ENCODE measurements at regions not wholly inside any gene's neighbourhood (a gene's known extent, or its start where the extent isn't known, plus 50 kb on each side); places are given as distances from the start of the nearest gene placed in this dataset.

GRCh38 chr10:108639010-108639409, 1284.3 kb downstream of the XPNPEP1 start:
- DNase-seq (ENCODE audit: low read depth, low spot score), result no peak
- H3K27ac ChIP-seq, result no peak overlapping the region
- H3K9ac ChIP-seq (ENCODE audit: insufficient read length), result no peak overlapping the region
- no peak overlapping the region for H3K4me3 ChIP-seq
- no peaks in the 10 kb centered on the region for H3K36me3 ChIP-seq (ENCODE audit: insufficient read depth, low read length)
- no peaks in the 10 kb centered on the region for H3K9me3 ChIP-seq (ENCODE audit: low read depth, low read length)
- no peak for TF ChIP-seq POLR2AphosphoS5 (IDR thresholded peaks at IDR 0.05; ENCODE audit: borderline replicate concordance, low read depth, low read length)
- TF ChIP-seq FOXP2 (optimal IDR thresholded peaks at IDR 0.05; ENCODE audit: control extremely low read depth, extremely low read length, insufficient read depth), result no peak
- no peak for TF ChIP-seq EZH2 (IDR thresholded peaks at IDR 0.05)

GRCh38 chr10:108638225-108638624, 1285.1 kb downstream of the XPNPEP1 start:
- TF ChIP-seq EZH2 (IDR thresholded peaks at IDR 0.05) (no peak), POLR2AphosphoS5 (IDR thresholded peaks at IDR 0.05; ENCODE audit: borderline replicate concordance, low read depth, low read length) (no peak), FOXP2 (optimal IDR thresholded peaks at IDR 0.05; ENCODE audit: control extremely low read depth, extremely low read length, insufficient read depth) (no peak)
- Histone ChIP-seq H3K36me3 (ENCODE audit: insufficient read depth, low read length) (no peaks in the 10 kb centered on the region), H3K9me3 (ENCODE audit: low read depth, low read length) (no peaks in the 10 kb centered on the region), H3K9ac (ENCODE audit: insufficient read length) (no peak overlapping the region), H3K4me3 (no peak overlapping the region), H3K27ac (no peak overlapping the region)
- no peak for DNase-seq (ENCODE audit: low read depth, low spot score)

- no peak overlapping the region for H3K9ac ChIP-seq (ENCODE audit: insufficient read length)
- H3K9me3 ChIP-seq (ENCODE audit: low read depth, low read length), result no peaks in the 10 kb centered on the region
- TF ChIP-seq POLR2AphosphoS5 (IDR thresholded peaks at IDR 0.05; ENCODE audit: borderline replicate concordance, low read depth, low read length) (no peak), FOXP2 (optimal IDR thresholded peaks at IDR 0.05; ENCODE audit: control extremely low read depth, extremely low read length, insufficient read depth) (no peak), EZH2 (IDR thresholded peaks at IDR 0.05) (no peak)
- no peaks in the 10 kb centered on the region for H3K36me3 ChIP-seq (ENCODE audit: insufficient read depth, low read length)
- no peak overlapping the region for H3K4me3 ChIP-seq
- no peak for DNase-seq (ENCODE audit: low read depth, low spot score)
- H3K27ac ChIP-seq, result no peak overlapping the region
Measured at GRCh38 chr10:108633046-108633445, 1290.3 kb downstream of the XPNPEP1 start.

DNA sequence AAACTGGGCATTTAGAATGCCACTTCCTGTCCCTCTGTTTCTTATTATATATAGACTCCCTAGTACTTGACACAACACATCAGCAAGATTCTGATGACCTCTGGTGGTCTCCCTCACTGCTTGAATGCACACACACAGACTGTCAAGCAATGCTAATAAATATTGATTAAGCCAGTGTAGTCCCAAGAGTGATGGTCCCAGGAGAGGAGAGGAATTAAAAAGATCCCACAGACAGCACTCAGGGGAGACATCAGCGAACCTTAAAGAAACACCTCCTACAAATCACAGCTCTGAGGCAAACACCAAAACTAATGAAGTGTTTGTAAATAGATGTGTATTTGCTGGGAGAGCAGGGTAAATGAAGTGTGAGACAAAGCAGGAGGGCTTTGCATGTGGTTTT, 1291.2 kb downstream of the XPNPEP1 start:
- no peak for DNase-seq (ENCODE audit: low read depth, low spot score)
- H3K36me3 ChIP-seq (ENCODE audit: insufficient read depth, low read length), result no peaks in the 10 kb centered on the region
- no peaks in the 10 kb centered on the region for H3K9me3 ChIP-seq (ENCODE audit: low read depth, low read length)
- H3K27ac ChIP-seq, result no peak overlapping the region
- H3K9ac ChIP-seq (ENCODE audit: insufficient read length), result no peak overlapping the region
- H3K4me3 ChIP-seq, result no peak overlapping the region
- TF ChIP-seq POLR2AphosphoS5 (IDR thresholded peaks at IDR 0.05; ENCODE audit: borderline replicate concordance, low read depth, low read length) (no peak), EZH2 (IDR thresholded peaks at IDR 0.05) (no peak), FOXP2 (optimal IDR thresholded peaks at IDR 0.05; ENCODE audit: control extremely low read depth, extremely low read length, insufficient read depth) (no peak)

DNA sequence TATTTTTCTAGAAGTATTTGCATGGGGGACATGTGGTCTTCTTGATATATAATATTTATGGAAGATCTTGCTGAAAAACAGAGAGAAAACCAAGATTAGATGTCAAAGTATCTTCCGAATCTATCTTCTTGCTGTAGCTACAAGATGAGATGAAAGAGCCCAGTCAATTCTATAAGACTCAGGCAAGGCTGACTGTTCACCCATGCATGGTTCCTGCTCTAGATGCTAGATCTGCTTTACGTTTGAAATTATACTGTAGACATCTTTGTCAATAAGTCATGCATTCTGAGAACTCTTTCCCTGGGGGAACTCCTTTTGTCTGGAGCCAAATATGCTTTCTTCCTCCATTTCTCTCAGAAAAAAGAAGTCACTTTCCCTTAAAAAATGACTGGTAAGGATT, 1292.0 kb downstream of the XPNPEP1 start:
- no peak overlapping the region for H3K4me3 ChIP-seq
- DNase-seq (ENCODE audit: low read depth, low spot score), result no peak
- H3K27ac ChIP-seq, result no peak overlapping the region
- no peaks in the 10 kb centered on the region for H3K36me3 ChIP-seq (ENCODE audit: insufficient read depth, low read length)
- TF ChIP-seq FOXP2 (optimal IDR thresholded peaks at IDR 0.05; ENCODE audit: control extremely low read depth, extremely low read length, insufficient read depth) (no peak), POLR2AphosphoS5 (IDR thresholded peaks at IDR 0.05; ENCODE audit: borderline replicate concordance, low read depth, low read length) (no peak), EZH2 (IDR thresholded peaks at IDR 0.05) (no peak)
- no peaks in the 10 kb centered on the region for H3K9me3 ChIP-seq (ENCODE audit: low read depth, low read length)
- no peak overlapping the region for H3K9ac ChIP-seq (ENCODE audit: insufficient read length)

GRCh38 chr10:108629834-108630233, 1293.5 kb downstream of the XPNPEP1 start:
- Histone ChIP-seq H3K9ac (ENCODE audit: insufficient read length) (no peak overlapping the region), H3K27ac (no peak overlapping the region), H3K9me3 (ENCODE audit: low read depth, low read length) (no peaks in the 10 kb centered on the region), H3K4me3 (no peak overlapping the region), H3K36me3 (ENCODE audit: insufficient read depth, low read length) (no peaks in the 10 kb centered on the region)
- TF ChIP-seq FOXP2 (optimal IDR thresholded peaks at IDR 0.05; ENCODE audit: control extremely low read depth, extremely low read length, insufficient read depth) (no peak), POLR2AphosphoS5 (IDR thresholded peaks at IDR 0.05; ENCODE audit: borderline replicate concordance, low read depth, low read length) (no peak), EZH2 (IDR thresholded peaks at IDR 0.05) (no peak)
- DNase-seq (ENCODE audit: low read depth, low spot score), result no peak

- no peak overlapping the region for H3K27ac ChIP-seq
- no peak overlapping the region for H3K4me3 ChIP-seq
- no peaks in the 10 kb centered on the region for H3K9me3 ChIP-seq (ENCODE audit: low read depth, low read length)
- no peak overlapping the region for H3K9ac ChIP-seq (ENCODE audit: insufficient read length)
- TF ChIP-seq FOXP2 (optimal IDR thresholded peaks at IDR 0.05; ENCODE audit: control extremely low read depth, extremely low read length, insufficient read depth) (no peak), EZH2 (IDR thresholded peaks at IDR 0.05) (no peak), POLR2AphosphoS5 (IDR thresholded peaks at IDR 0.05; ENCODE audit: borderline replicate concordance, low read depth, low read length) (no peak)
- DNase-seq (ENCODE audit: low read depth, low spot score), result no peak
- no peaks in the 10 kb centered on the region for H3K36me3 ChIP-seq (ENCODE audit: insufficient read depth, low read length)
Measured at GRCh38 chr10:108624052-108624451, 1299.3 kb downstream of the XPNPEP1 start.

GRCh38 chr10:108620821-108621534, 1302.3 kb downstream of the XPNPEP1 start:
- Histone ChIP-seq H3K9ac (ENCODE audit: insufficient read length) (no peak overlapping the region), H3K36me3 (ENCODE audit: insufficient read depth, low read length) (no peaks in the 10 kb centered on the region), H3K27ac (no peak overlapping the region), H3K4me3 (no peak overlapping the region), H3K9me3 (ENCODE audit: low read depth, low read length) (no peaks in the 10 kb centered on the region)
- TF ChIP-seq EZH2 (IDR thresholded peaks at IDR 0.05), result no peak
- no peak for TF ChIP-seq FOXP2 (optimal IDR thresholded peaks at IDR 0.05; ENCODE audit: control extremely low read depth, extremely low read length, insufficient read depth)
- no peak for TF ChIP-seq POLR2AphosphoS5 (IDR thresholded peaks at IDR 0.05; ENCODE audit: borderline replicate concordance, low read depth, low read length)
- no peak for DNase-seq (ENCODE audit: low read depth, low spot score)

All from SK-N-MC (cell line).